HUDEP-2 (cell line): ENCODE measurements at regions not wholly inside any gene's neighbourhood (a gene's known extent, or its start where the extent isn't known, plus 50 kb on each side); places are given as distances from the start of the nearest gene placed in this dataset.

Source experiments
- DNase-seq, 76 experiments: peaks; one replicate each; lab custom pipeline; 2025; ENCODE audit not compliant: unreplicated experiment in 76 of 76; lab: John Stamatoyannopoulos, UW

DNA sequence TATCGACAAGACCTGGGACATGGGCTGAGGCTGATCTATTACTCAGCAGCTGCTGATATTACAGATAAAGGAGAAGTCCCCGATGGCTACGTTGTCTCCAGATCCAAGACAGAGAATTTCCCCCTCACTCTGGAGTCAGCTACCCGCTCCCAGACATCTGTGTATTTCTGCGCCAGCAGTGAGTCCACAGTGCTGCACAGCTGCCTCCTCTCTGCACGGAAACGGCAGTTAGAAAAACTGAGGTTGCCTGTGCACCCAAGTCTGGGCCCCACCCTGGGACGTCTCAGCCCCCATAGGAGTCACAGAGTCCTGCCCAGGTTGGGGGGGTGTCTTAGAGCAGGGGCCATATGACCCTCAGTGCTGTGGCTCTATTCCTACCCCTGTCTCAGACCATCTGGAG is 167.4 kb upstream of the PRSS58 start:
- no peak for DNase-seq

GRCh38 chr7:142422621-142423020 is 164.8 kb upstream of the PRSS58 start:
- DNase-seq: no peak

DNA sequence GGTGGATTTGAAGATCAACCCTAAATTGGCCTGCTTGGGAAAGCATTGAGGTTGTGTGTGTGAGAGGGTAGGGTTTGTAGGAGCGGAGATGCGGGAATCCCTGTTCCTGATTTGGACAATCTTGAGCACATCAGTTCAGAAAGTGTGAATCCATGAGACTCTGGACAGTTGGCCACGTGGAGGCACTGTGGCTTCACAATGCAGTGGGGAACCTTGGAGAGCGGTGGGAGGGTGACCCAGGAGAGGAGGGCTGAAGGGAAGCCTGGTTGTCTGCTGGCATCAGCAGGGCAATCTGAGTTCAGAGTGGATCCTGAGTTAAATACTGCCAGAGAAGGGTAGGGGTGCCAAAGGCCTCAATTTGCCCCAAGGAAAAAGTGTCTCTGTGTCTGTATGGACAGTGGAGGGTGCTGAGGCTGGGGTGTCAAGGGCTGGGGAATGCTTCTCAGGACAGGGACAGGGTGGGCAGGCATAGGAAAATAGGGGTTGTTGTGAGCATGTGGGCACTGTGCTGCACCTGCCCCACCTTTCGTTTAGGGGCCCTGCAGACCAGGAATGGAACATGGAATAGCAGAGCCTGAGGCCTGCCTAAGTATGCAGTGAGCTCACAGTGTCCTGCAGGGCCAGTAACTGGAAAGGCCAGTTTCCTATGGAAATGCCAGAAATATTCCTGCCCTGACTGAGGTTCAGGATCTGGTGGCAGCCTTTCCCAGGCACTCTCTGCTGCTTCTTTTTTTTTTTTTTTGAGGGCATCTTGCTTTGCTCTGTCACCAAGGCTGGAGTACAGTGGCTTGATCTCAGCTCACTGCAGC is 162.9 kb upstream of the PRSS58 start:
- DNase-seq: peak in 1 of 76 experiments; percentile 3

DNA sequence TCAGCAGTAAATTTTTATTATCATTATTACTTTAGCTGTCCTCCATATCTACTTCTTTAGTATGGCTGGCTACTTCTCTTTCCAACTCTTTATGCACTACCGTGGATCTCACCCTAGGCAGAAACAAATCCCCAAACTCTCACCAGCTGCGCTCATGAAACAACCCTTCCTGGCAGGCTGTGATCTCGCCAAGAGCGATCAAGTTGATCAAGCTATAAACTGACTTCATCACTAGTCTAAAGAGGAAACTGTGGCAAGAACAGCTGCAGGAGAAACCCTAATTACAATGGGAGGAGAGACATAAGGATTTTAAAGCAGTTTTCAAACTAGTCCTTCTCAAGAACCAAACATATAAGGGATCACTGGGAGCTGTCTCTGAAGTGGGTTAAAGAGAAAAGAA is 160.5 kb upstream of the PRSS58 start:
- no peak for DNase-seq

DNA sequence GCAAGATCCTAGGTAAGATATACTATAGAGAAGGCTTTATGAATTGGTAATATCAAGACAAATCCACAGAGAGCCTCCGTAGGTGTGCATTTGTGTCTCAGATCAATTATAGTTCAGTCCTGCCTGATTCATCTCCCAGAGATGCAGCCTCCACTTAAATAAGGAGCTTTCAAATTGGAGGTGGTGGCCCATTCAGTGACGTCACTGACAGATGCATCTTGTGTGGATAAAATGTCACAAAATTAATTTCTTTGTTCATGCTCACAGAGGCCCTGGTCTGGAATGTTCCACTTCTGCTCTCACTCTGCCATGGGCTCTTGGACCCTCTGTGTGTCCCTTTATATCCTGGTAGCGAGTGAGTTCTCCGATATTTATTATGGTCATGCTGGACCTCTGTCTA is 157.1 kb upstream of the PRSS58 start:
- DNase-seq: no peak

GRCh38 chr7:142414135-142414534 is 156.3 kb upstream of the PRSS58 start:
- no peak for DNase-seq

GRCh38 chr7:142413280-142414000 is 155.6 kb upstream of the PRSS58 start:
- DNase-seq: no peak

DNA sequence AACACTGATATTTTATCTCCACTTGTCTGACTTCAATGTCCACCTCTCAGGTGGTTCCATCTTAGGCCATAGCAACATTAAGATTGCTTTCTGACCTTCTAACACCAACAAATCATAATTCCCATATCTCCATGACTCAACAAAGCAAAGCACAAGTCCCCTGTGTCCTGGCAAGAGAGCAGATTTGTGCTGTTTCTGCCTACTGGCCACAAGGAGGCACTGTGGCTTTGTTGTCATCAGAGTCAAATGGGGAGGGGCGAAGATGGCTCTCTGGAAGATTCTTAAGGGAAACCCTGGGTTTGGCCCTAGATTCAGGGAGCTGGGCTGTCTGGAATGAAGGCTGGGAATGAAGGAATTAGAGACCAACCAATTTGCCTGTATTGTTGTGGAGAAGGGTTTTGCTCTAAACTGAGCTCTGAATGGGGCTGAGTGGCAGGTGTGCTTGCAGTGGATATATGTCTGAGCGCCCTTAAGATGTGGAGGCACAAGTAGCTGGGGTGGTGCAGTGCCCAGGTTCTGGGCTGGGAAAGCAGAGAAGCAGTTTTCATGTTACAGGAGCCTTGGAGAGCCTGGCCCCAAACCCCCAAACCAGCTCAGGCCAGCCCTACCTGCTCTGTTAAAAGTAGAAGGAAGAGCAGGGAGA is 154.8 kb upstream of the PRSS58 start:
- peak in 13 of 76 experiments; percentile 3 to 27 (median 14) for DNase-seq

DNA sequence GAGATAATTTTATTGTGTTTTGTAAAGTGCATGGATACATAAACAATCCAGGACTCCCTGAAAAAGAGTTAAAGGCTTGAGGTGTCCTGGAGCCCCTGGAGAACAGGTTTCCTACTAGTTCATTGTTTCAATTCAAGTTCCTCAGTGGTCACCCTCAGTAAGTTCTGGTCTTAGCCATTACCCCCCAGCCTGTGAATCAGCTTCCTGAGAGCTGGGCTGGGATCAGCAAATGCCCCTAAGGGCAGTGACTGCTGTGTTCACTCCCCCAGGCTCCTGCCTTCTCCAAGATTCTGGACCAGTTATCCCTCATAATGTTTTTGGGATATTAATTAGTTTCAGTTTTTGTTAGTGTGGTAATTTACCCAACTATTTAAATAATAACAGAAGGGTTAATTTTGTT is 151.6 kb upstream of the PRSS58 start:
- DNase-seq: no peak

GRCh38 chr7:142408794-142409193 is 150.9 kb upstream of the PRSS58 start:
- DNase-seq: no peak

- no peak for DNase-seq
These were observed 150.2 kb upstream of the PRSS58 start for GRCh38 chr7:142407939-142408570.

DNA sequence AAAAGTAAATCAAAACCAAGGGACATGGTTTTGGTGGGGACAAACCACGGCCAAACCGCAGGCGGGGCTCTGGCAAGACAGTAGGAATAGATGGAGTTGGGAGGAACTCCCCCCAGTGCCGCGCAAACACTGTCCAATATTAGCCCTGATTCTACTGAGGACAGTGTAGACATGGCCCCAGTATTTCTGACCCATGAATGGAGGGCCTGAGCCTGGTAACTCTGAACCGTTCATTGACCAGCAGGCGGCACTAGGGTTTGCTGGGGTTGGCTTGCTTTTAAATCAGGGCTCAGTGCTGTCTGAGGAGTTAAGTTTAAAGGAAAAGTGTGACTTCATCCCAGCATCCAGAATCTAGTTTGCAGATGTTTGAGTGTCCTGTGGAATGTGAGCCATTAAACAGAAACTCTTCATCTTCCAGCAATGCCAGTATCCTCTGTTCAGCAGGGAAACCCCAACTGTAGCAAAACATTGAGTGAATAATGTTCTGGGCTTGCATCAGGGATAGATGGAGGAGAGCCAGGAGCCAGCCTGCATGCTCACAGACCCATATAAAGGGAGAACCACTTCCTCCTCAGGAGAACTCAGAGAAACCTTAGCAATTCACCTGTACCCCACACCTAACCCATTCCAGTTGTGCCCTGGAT is 147.4 kb upstream of the PRSS58 start:
- no peak for DNase-seq

GRCh38 chr7:142401951-142402350 is 144.1 kb upstream of the PRSS58 start:
- DNase-seq: no peak

GRCh38 chr7:142400042-142400533 is 142.2 kb upstream of the PRSS58 start:
- DNase-seq: no peak

DNA sequence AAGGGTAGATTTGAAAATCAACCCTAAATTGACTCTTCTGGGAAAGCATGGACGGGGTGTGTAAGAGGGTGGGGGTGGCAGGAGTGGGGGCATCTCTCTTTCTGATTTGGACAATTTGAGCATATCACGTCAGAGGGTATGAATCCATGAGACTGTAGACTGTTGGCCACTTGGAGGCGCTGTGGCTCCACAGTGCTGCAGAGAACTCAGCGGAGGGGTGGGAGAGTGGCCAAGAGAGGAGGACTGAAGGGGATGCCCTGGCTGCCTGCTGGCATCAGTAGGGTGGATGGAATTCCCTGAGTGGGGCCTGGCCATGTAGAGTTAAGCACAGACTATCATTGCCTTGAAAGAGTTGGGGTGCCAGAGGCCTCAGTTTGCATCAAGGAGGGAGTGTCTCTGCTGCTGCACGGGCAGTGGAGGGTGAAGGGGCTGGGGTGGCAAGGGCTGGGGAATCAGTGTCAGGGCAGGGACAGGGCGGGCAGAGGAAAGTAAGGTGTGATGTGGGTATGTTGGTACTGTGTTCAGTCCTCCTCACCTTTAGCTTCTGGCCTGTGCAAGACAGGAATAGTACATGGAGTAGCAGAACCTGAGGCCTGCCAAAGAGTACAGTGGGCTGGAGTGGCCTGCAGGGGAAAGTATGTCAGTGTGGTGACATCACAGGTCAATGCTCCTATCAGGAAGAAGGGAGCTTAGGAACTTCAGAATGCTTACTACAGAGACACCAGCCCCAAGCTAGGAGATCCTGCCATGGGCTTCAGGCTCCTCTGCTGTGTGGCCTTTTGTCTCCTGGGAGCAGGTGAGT is 133.5 kb upstream of the PRSS58 start:
- peak in 9 of 76 experiments; percentile 2 to 18 (median 6) for DNase-seq

- DNase-seq: no peak
These were observed 131.7 kb upstream of the PRSS58 start for GRCh38 chr7:142389544-142389943.

DNA sequence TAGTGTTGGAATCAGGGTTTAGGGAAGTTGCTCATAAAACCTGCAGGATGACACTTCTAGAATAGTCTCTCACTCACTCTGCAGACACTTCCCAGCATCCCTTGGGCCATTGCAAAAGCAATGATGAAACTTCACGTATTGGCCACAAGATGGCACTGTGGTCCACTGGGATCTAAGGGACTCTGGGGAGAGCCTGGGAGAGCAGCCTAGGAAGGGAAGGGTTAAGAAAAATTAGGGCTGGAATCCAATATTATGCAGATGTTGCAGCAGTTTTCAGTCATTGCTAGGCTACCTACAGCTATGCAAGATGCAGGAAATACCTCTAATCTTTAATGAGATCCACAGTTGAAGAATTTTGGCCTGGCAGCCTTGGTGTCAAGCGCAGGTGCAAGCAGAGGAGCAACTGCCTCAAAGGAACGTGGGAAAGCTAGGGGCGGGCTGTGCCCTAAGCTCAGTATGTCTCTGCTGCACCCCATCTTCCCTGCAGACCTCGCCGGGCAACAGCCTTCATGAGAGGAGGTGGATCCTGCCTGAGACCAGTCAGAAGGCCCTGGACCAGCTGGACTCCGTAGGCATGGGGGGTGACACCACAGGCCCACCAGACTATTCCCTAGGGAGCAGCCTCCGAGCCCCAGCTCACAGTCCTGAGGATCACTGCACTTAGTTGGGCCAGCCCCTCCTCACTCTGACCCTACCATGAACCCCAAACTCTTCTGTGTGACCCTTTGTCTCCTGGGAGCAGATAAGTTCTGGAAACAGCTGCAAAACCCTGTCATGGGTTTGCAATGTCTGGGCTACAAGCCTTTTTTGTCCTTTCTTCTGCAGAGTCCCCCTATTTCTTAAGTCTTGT is 127.9 kb upstream of the PRSS58 start:
- peak in 39 of 76 experiments; percentile 2 to 62 (median 21) for DNase-seq

- no peak for DNase-seq
These were observed 126.7 kb upstream of the PRSS58 start for GRCh38 chr7:142384493-142384922.
